ENCODE measurements at regions not wholly inside any gene's neighbourhood (a gene's known extent, or its start where the extent isn't known, plus 50 kb on each side); places are given as distances from the start of the nearest gene placed in this dataset.

DNA sequence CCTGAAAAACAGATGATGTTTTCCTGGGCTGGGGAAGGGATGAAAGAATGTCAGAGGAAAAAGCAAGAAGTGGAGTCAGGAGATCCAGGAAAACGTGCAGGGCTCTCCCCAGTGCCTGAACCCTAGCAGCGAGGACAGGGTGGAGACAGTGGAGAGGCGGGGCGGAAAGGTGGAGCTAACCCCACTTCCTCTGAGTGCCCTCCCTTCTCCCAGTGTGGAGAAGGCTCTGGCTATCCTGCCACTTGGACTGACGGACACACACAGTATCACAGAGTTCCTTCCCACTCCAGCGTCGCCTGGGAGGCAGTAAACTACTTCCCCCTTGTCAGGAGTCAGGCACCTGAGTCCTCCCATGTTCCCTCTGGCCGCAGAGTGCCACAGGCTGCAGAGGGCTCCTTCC is 125.3 kb upstream of the CHRNA7 start:
- Histone ChIP-seq H2BK5ac (ENCODE audit: low read length) (no peak overlapping the region), H3K4me2 (ENCODE audit: insufficient read depth, low read length, poor library complexity, severe bottlenecking) (no peak overlapping the region), H3K4me1 (ENCODE audit: control insufficient read depth in 2 of 2, insufficient read depth in 1 of 2, low read depth in 1 of 2, low read length in 2 of 2) (peaks cover 0 to 4% of the 10 kb centered on the region in 2 donors), H2AFZ (ENCODE audit: low read length) (peak overlapping the region; percentile 40), H3K27me3 (ENCODE audit: control insufficient read depth in 3 of 3, insufficient read depth in 3 of 3, low read depth in 1 of 3, low read length in 3 of 3) (no peaks in the 10 kb centered on the region), H4K8ac (ENCODE audit: low read depth, low read length) (peak overlapping the region; percentile 29), H2AK5ac (ENCODE audit: low read depth, low read length) (no peak overlapping the region), H2BK120ac (ENCODE audit: low read depth, low read length) (no peak overlapping the region), H3K18ac (ENCODE audit: low read length) (peak overlapping the region; percentile 65), H3K9me3 (replicated peaks in 1 of 2; ENCODE audit: control insufficient read depth in 2 of 2, insufficient read depth in 1 of 2, low read depth in 1 of 2, low read length in 2 of 2) (no peaks in the 10 kb centered on the region), H4K91ac (ENCODE audit: low read depth, low read length, poor library complexity) (no peak overlapping the region), H3K27ac (replicated peaks; ENCODE audit: low read length) (no peak overlapping the region), H3K79me1 (ENCODE audit: low read depth, low read length) (no peaks in the 10 kb centered on the region), H2BK12ac (ENCODE audit: low read length) (no peak overlapping the region), H3K4ac (ENCODE audit: low read length) (no peak overlapping the region), H3K36me3 (replicated peaks in 1 of 2; ENCODE audit: control insufficient read depth in 2 of 2, insufficient read depth in 2 of 2, low read length in 2 of 2) (no peaks in the 10 kb centered on the region), H3K23ac (ENCODE audit: low read depth, low read length, poor library complexity) (peak overlapping the region; percentile 56), H3K4me3 (ENCODE audit: low read length in 2 of 2) (no peak overlapping the region), H2BK15ac (ENCODE audit: low read length) (no peak overlapping the region), H3K9ac (ENCODE audit: low read depth, low read length, poor library complexity) (no peak overlapping the region), H3K14ac (ENCODE audit: low read length) (peak overlapping the region; percentile 60)
- DNase-seq (ENCODE audit: low spot score): no peak
- no CpG with 5 or more reads among the region's 8 CpGs for WGBS, 2 donors (ENCODE audit: extremely low coverage in 2 of 2, insufficient read length in 2 of 2, insufficient replicate concordance in 1 of 2)

DNA sequence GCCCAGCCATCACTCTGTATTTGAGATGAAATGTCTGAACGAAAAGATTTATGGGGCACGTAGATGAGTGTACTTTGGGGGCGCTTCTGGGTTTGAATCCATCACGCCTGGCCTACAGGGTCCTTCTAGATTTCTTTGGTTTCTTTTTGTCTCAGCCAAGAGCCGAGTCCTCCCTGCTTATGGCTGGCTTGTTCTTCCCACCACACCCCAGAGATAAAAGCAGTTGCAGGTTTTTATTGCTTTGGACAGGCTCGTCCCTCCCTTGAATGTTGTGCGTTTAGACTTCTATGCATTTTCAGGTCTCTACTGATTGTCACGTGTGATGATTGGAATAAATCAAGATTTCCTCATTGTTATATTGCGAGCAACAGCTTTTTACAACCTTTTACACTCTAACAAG is 104.8 kb upstream of the CHRNA7 start:
- H4K91ac ChIP-seq (ENCODE audit: low read depth, low read length, poor library complexity): no peak overlapping the region
- no peaks in the 10 kb centered on the region for H3K79me1 ChIP-seq (ENCODE audit: low read depth, low read length)
- no peaks in the 10 kb centered on the region for H3K9me3 ChIP-seq (replicated peaks in 1 of 2; ENCODE audit: control insufficient read depth in 2 of 2, insufficient read depth in 1 of 2, low read depth in 1 of 2, low read length in 2 of 2)
- no peak overlapping the region for H2BK15ac ChIP-seq (ENCODE audit: low read length)
- no peak overlapping the region for H2BK12ac ChIP-seq (ENCODE audit: low read length)
- no peak overlapping the region for H3K4ac ChIP-seq (ENCODE audit: low read length)
- no peaks in the 10 kb centered on the region for H3K4me1 ChIP-seq (ENCODE audit: control insufficient read depth in 2 of 2, insufficient read depth in 1 of 2, low read depth in 1 of 2, low read length in 2 of 2)
- no peak overlapping the region for H3K23ac ChIP-seq (ENCODE audit: low read depth, low read length, poor library complexity)
- no peak overlapping the region for H3K14ac ChIP-seq (ENCODE audit: low read length)
- no peak overlapping the region for H3K18ac ChIP-seq (ENCODE audit: low read length)
- no peak overlapping the region for H2BK5ac ChIP-seq (ENCODE audit: low read length)
- H3K36me3 ChIP-seq (replicated peaks in 1 of 2; ENCODE audit: control insufficient read depth in 2 of 2, insufficient read depth in 2 of 2, low read length in 2 of 2): no peaks in the 10 kb centered on the region
- no peak overlapping the region for H3K27ac ChIP-seq (replicated peaks; ENCODE audit: low read length)
- H3K4me3 ChIP-seq (ENCODE audit: low read length in 2 of 2): no peak overlapping the region
- no peak overlapping the region for H3K9ac ChIP-seq (ENCODE audit: low read depth, low read length, poor library complexity)
- no CpG with 5 or more reads among the region's 9 CpGs for WGBS, 2 donors (ENCODE audit: extremely low coverage in 2 of 2, insufficient read length in 2 of 2, insufficient replicate concordance in 1 of 2)
- no peak overlapping the region for H4K8ac ChIP-seq (ENCODE audit: low read depth, low read length)
- no peaks in the 10 kb centered on the region for H3K27me3 ChIP-seq (ENCODE audit: control insufficient read depth in 3 of 3, insufficient read depth in 3 of 3, low read depth in 1 of 3, low read length in 3 of 3)
- no peak for DNase-seq (ENCODE audit: low spot score)
- no peak overlapping the region for H2AFZ ChIP-seq (ENCODE audit: low read length)
- H3K4me2 ChIP-seq (ENCODE audit: insufficient read depth, low read length, poor library complexity, severe bottlenecking): no peak overlapping the region
- no peak overlapping the region for H2BK120ac ChIP-seq (ENCODE audit: low read depth, low read length)
- no peak overlapping the region for H2AK5ac ChIP-seq (ENCODE audit: low read depth, low read length)

DNA sequence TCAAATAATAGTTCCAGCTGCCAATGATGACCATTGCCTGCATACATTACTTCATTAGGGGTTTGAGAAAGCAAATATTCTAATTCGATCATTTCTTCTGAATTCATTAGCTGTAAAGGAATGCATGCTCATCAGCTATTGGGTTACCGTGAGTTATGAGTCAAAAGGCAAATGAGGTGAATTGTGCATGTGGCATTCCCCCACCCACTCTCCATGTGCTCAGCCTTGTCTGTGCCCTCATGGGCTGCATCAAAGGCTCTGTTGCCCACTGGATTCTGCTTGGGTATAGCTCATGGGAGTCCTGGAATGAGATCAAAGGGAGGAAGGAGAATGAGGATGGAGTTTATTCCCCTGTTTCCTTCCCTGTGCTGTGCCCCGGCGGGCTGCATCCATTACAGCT is 99.3 kb upstream of the CHRNA7 start:
- Histone ChIP-seq H2BK120ac (ENCODE audit: low read depth, low read length) (no peak overlapping the region), H3K79me1 (ENCODE audit: low read depth, low read length) (no peaks in the 10 kb centered on the region), H4K91ac (ENCODE audit: low read depth, low read length, poor library complexity) (no peak overlapping the region), H3K4ac (ENCODE audit: low read length) (no peak overlapping the region), H2BK15ac (ENCODE audit: low read length) (no peak overlapping the region), H3K14ac (ENCODE audit: low read length) (no peak overlapping the region), H3K4me2 (ENCODE audit: insufficient read depth, low read length, poor library complexity, severe bottlenecking) (no peak overlapping the region), H3K4me1 (ENCODE audit: control insufficient read depth in 2 of 2, insufficient read depth in 1 of 2, low read depth in 1 of 2, low read length in 2 of 2) (no peaks in the 10 kb centered on the region), H4K8ac (ENCODE audit: low read depth, low read length) (no peak overlapping the region), H3K18ac (ENCODE audit: low read length) (no peak overlapping the region), H3K27me3 (ENCODE audit: control insufficient read depth in 3 of 3, insufficient read depth in 3 of 3, low read depth in 1 of 3, low read length in 3 of 3) (no peaks in the 10 kb centered on the region), H3K36me3 (replicated peaks in 1 of 2; ENCODE audit: control insufficient read depth in 2 of 2, insufficient read depth in 2 of 2, low read length in 2 of 2) (no peaks in the 10 kb centered on the region), H3K4me3 (ENCODE audit: low read length in 2 of 2) (no peak overlapping the region), H3K9ac (ENCODE audit: low read depth, low read length, poor library complexity) (no peak overlapping the region), H3K9me3 (replicated peaks in 1 of 2; ENCODE audit: control insufficient read depth in 2 of 2, insufficient read depth in 1 of 2, low read depth in 1 of 2, low read length in 2 of 2) (no peaks in the 10 kb centered on the region), H2BK12ac (ENCODE audit: low read length) (no peak overlapping the region), H2AFZ (ENCODE audit: low read length) (no peak overlapping the region), H2BK5ac (ENCODE audit: low read length) (no peak overlapping the region), H3K23ac (ENCODE audit: low read depth, low read length, poor library complexity) (no peak overlapping the region), H3K27ac (replicated peaks; ENCODE audit: low read length) (no peak overlapping the region), H2AK5ac (ENCODE audit: low read depth, low read length) (no peak overlapping the region)
- no peak for DNase-seq (ENCODE audit: low spot score)
- WGBS, 2 donors (ENCODE audit: extremely low coverage in 2 of 2, insufficient read length in 2 of 2, insufficient replicate concordance in 1 of 2): no CpG with 5 or more reads among the region's 4 CpGs

DNA sequence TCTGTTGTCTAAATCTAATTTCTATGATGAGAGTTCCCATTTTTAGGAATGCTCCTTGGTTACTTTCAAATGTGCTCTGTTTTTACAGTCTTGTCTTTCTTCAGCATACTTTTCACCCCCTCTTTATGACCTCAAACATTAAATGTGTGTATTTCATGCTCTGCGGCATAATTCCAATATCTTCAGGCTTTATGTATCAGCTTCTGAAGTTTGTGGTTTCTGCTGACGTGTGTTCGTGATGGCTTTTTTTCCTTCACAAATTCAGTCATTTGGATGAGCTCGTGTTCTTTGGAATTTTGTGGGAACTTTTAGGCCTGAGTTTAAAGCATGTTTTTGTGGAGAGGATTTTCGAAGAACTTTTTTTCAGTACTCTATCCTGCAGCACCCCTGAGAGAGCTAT is 97.7 kb upstream of the CHRNA7 start:
- Histone ChIP-seq H3K9me3 (replicated peaks in 1 of 2; ENCODE audit: control insufficient read depth in 2 of 2, insufficient read depth in 1 of 2, low read depth in 1 of 2, low read length in 2 of 2) (no peaks in the 10 kb centered on the region), H3K4ac (ENCODE audit: low read length) (no peak overlapping the region), H2BK5ac (ENCODE audit: low read length) (no peak overlapping the region), H3K79me1 (ENCODE audit: low read depth, low read length) (no peaks in the 10 kb centered on the region), H3K27ac (replicated peaks; ENCODE audit: low read length) (no peak overlapping the region), H3K4me1 (ENCODE audit: control insufficient read depth in 2 of 2, insufficient read depth in 1 of 2, low read depth in 1 of 2, low read length in 2 of 2) (no peaks in the 10 kb centered on the region), H3K9ac (ENCODE audit: low read depth, low read length, poor library complexity) (no peak overlapping the region), H4K91ac (ENCODE audit: low read depth, low read length, poor library complexity) (no peak overlapping the region), H3K4me3 (ENCODE audit: low read length in 2 of 2) (no peak overlapping the region), H2AK5ac (ENCODE audit: low read depth, low read length) (no peak overlapping the region), H4K8ac (ENCODE audit: low read depth, low read length) (no peak overlapping the region), H2BK12ac (ENCODE audit: low read length) (no peak overlapping the region), H3K14ac (ENCODE audit: low read length) (no peak overlapping the region), H3K4me2 (ENCODE audit: insufficient read depth, low read length, poor library complexity, severe bottlenecking) (no peak overlapping the region), H2BK15ac (ENCODE audit: low read length) (no peak overlapping the region), H2BK120ac (ENCODE audit: low read depth, low read length) (no peak overlapping the region), H3K36me3 (replicated peaks in 1 of 2; ENCODE audit: control insufficient read depth in 2 of 2, insufficient read depth in 2 of 2, low read length in 2 of 2) (no peaks in the 10 kb centered on the region), H3K18ac (ENCODE audit: low read length) (no peak overlapping the region), H3K27me3 (ENCODE audit: control insufficient read depth in 3 of 3, insufficient read depth in 3 of 3, low read depth in 1 of 3, low read length in 3 of 3) (no peaks in the 10 kb centered on the region), H2AFZ (ENCODE audit: low read length) (no peak overlapping the region), H3K23ac (ENCODE audit: low read depth, low read length, poor library complexity) (no peak overlapping the region)
- no CpG with 5 or more reads among the region's 5 CpGs for WGBS, 2 donors (ENCODE audit: extremely low coverage in 2 of 2, insufficient read length in 2 of 2, insufficient replicate concordance in 1 of 2)
- DNase-seq (ENCODE audit: low spot score): no peak
